ENCODE measurements at regions not wholly inside any gene's neighbourhood (a gene's known extent, or its start where the extent isn't known, plus 50 kb on each side); places are given as distances from the start of the nearest gene placed in this dataset.

DNA sequence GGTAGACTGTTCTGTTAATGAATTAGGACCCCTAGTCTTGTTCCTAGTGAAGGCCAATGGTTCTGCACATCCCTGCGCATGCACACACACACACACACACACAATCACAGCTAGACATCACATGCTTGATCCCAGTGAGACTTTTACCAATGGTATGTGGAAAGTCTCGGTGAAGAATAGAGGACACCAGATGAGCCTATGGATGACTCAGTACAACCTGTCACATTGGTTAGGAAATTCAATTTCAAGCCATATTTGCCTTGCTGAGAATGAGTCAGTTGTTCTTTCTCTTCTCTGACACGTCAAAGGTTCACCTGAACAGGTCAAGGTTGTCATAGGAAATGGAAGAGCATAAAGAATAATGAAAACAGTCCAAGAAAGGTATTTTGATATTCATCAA is 122.0 kb downstream of the SLC17A6 start:
- Histone ChIP-seq H3K4me1 (ENCODE audit: insufficient read depth, low read length, poor library complexity, severe bottlenecking) (no peaks in the 10 kb centered on the region), H3K9ac (ENCODE audit: low read depth, low read length, poor library complexity, severe bottlenecking) (no peak overlapping the region), H4K20me1 (ENCODE audit: insufficient read depth, low read length, poor library complexity, severe bottlenecking) (no peaks in the 10 kb centered on the region), H3K9me3 (ENCODE audit: insufficient read depth, low read depth, low read length) (no peaks in the 10 kb centered on the region), H3F3A (ENCODE audit: low read depth) (no peaks in the 10 kb centered on the region), H3K9me2 (replicated peaks; ENCODE audit: low read depth, low read length) (no peaks in the 10 kb centered on the region), H3K36me3 (ENCODE audit: insufficient read depth, low read length) (no peaks in the 10 kb centered on the region), H2AFZ (ENCODE audit: low read length) (no peak overlapping the region), H3K79me2 (ENCODE audit: insufficient read depth, low read length) (no peaks in the 10 kb centered on the region), H3K27me3 (ENCODE audit: insufficient read depth, low read length, poor library complexity, severe bottlenecking) (no peaks in the 10 kb centered on the region), H3K4me2 (ENCODE audit: low read depth, low read length, poor library complexity, severe bottlenecking) (no peak overlapping the region), H3K4me3 (ENCODE audit: low read length, poor library complexity, severe bottlenecking) (no peak overlapping the region)
- TF ChIP-seq, protein P1, sequence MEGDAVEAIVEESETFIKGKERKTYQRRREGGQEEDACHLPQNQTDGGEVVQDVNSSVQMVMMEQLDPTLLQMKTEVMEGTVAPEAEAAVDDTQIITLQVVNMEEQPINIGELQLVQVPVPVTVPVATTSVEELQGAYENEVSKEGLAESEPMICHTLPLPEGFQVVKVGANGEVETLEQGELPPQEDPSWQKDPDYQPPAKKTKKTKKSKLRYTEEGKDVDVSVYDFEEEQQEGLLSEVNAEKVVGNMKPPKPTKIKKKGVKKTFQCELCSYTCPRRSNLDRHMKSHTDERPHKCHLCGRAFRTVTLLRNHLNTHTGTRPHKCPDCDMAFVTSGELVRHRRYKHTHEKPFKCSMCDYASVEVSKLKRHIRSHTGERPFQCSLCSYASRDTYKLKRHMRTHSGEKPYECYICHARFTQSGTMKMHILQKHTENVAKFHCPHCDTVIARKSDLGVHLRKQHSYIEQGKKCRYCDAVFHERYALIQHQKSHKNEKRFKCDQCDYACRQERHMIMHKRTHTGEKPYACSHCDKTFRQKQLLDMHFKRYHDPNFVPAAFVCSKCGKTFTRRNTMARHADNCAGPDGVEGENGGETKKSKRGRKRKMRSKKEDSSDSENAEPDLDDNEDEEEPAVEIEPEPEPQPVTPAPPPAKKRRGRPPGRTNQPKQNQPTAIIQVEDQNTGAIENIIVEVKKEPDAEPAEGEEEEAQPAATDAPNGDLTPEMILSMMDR (conservative IDR thresholded peaks at IDR 0.05; ENCODE audit: low read length), result no peak
- TF ChIP-seq EZH2phosphoT487 (IDR thresholded peaks at IDR 0.05; ENCODE audit: borderline replicate concordance), result no peak

DNA sequence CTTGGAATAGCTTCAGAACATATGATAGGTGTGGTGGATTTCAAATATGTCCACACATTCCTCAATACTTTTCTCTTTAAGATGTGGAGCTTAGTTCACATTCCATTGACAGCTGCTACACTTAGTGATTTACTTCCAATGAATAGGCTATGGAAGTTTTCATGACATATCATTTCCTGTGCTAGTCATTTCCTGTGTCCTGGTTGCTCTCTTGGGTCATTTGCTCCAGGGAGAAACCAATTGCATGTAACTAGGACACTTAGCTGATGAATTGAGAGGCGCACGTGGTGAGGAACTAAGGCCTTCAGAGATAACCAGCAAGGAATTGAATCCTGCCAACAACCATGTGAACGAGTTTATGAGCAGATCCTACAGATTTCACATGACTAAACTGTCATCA is 120.9 kb downstream of the SLC17A6 start:
- H4K20me1 ChIP-seq (ENCODE audit: insufficient read depth, low read length, poor library complexity, severe bottlenecking), result no peaks in the 10 kb centered on the region
- H3K4me2 ChIP-seq (ENCODE audit: low read depth, low read length, poor library complexity, severe bottlenecking), result no peak overlapping the region
- TF ChIP-seq, protein P1 (conservative IDR thresholded peaks at IDR 0.05; ENCODE audit: low read length), result no peak
- no peak for TF ChIP-seq EZH2phosphoT487 (IDR thresholded peaks at IDR 0.05; ENCODE audit: borderline replicate concordance)
- no peaks in the 10 kb centered on the region for H3K4me1 ChIP-seq (ENCODE audit: insufficient read depth, low read length, poor library complexity, severe bottlenecking)
- no peak overlapping the region for H3K9ac ChIP-seq (ENCODE audit: low read depth, low read length, poor library complexity, severe bottlenecking)
- no peaks in the 10 kb centered on the region for H3K9me2 ChIP-seq (replicated peaks; ENCODE audit: low read depth, low read length)
- H3K27me3 ChIP-seq (ENCODE audit: insufficient read depth, low read length, poor library complexity, severe bottlenecking), result no peaks in the 10 kb centered on the region
- H3F3A ChIP-seq (ENCODE audit: low read depth), result no peaks in the 10 kb centered on the region
- H3K79me2 ChIP-seq (ENCODE audit: insufficient read depth, low read length), result no peaks in the 10 kb centered on the region
- H3K4me3 ChIP-seq (ENCODE audit: low read length, poor library complexity, severe bottlenecking), result no peak overlapping the region
- no peak overlapping the region for H2AFZ ChIP-seq (ENCODE audit: low read length)
- no peaks in the 10 kb centered on the region for H3K36me3 ChIP-seq (ENCODE audit: insufficient read depth, low read length)
- H3K9me3 ChIP-seq (ENCODE audit: insufficient read depth, low read depth, low read length), result no peaks in the 10 kb centered on the region

DNA sequence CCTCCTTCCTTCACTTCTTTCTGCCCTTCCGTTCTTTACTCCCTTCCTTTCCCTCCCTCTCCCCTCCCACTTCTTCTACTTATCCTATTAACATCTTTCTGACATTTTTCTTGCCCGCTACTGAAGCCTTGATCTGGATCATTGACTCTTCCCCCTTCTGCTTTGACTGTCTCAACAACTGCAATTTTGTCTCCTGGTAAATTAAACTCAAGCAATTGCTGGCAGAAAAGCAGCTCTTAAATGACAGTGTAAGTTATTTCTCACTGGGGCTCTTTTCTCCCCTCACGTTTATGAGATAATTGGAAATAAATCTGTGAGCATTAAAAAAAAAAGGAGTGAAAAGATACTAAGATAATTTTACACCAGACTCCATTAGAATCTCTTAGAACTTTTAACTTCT is 120.0 kb downstream of the SLC17A6 start:
- Histone ChIP-seq H3K9me2 (replicated peaks; ENCODE audit: low read depth, low read length) (no peaks in the 10 kb centered on the region), H3K9ac (ENCODE audit: low read depth, low read length, poor library complexity, severe bottlenecking) (no peak overlapping the region), H3K36me3 (ENCODE audit: insufficient read depth, low read length) (no peaks in the 10 kb centered on the region), H3K4me2 (ENCODE audit: low read depth, low read length, poor library complexity, severe bottlenecking) (no peak overlapping the region), H3F3A (ENCODE audit: low read depth) (no peaks in the 10 kb centered on the region), H4K20me1 (ENCODE audit: insufficient read depth, low read length, poor library complexity, severe bottlenecking) (no peaks in the 10 kb centered on the region), H2AFZ (ENCODE audit: low read length) (no peak overlapping the region), H3K79me2 (ENCODE audit: insufficient read depth, low read length) (no peaks in the 10 kb centered on the region), H3K4me3 (ENCODE audit: low read length, poor library complexity, severe bottlenecking) (no peak overlapping the region), H3K9me3 (ENCODE audit: insufficient read depth, low read depth, low read length) (no peaks in the 10 kb centered on the region), H3K4me1 (ENCODE audit: insufficient read depth, low read length, poor library complexity, severe bottlenecking) (no peaks in the 10 kb centered on the region), H3K27me3 (ENCODE audit: insufficient read depth, low read length, poor library complexity, severe bottlenecking) (no peaks in the 10 kb centered on the region)
- TF ChIP-seq, protein P1 (conservative IDR thresholded peaks at IDR 0.05; ENCODE audit: low read length), result no peak
- no peak for TF ChIP-seq EZH2phosphoT487 (IDR thresholded peaks at IDR 0.05; ENCODE audit: borderline replicate concordance)

Measured in Loucy (cell line).